ENCODE measurements at regions not wholly inside any gene's neighbourhood (a gene's known extent, or its start where the extent isn't known, plus 50 kb on each side); places are given as distances from the start of the nearest gene placed in this dataset.

GRCh38 chr6:91130126-91130525 is 543.3 kb upstream of the MAP3K7 start:
- TF ChIP-seq CTCF (IDR thresholded peaks at IDR 0.05): no peak
- no peaks in the 10 kb centered on the region for H3K27me3 Mint-ChIP-seq (ENCODE audit: unreplicated experiment)
- peaks cover 4% of the 10 kb centered on the region for H3K36me3 Mint-ChIP-seq (ENCODE audit: unreplicated experiment)
- peaks cover 4% of the 10 kb centered on the region for H3K9me3 Mint-ChIP-seq (ENCODE audit: unreplicated experiment)
- no peak overlapping the region for H3K4me3 Mint-ChIP-seq (ENCODE audit: unreplicated experiment)
- H3K27ac Mint-ChIP-seq (ENCODE audit: unreplicated experiment): no peak overlapping the region
- H3K4me1 Mint-ChIP-seq (ENCODE audit: unreplicated experiment): peaks cover 13% of the 10 kb centered on the region
- DNase-seq (ENCODE audit: extremely low spot score, unreplicated experiment): no peak

DNA sequence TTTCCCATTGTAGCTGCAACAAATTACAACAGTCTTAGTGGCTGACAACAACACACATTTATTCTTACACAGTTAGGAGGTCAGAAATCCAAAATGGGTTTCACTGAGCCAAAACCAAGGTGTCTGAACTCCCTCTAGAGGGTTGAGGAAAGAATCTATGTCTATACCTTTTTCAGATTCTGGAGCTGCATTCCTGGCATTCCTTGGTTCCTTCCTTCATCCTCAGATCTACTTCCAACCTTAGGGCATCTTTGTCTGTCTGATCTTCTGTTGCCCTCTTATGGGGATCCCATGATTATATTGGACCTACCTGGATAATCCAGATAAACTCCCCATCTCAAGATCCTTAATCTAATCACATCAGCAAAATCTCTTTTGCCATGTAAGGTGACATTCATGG is 540.9 kb upstream of the MAP3K7 start:
- Mint-ChIP-seq H3K27ac (ENCODE audit: unreplicated experiment) (no peak overlapping the region), H3K4me3 (ENCODE audit: unreplicated experiment) (no peak overlapping the region), H3K36me3 (ENCODE audit: unreplicated experiment) (peaks cover 4% of the 10 kb centered on the region), H3K27me3 (ENCODE audit: unreplicated experiment) (no peaks in the 10 kb centered on the region), H3K9me3 (ENCODE audit: unreplicated experiment) (peaks cover 4% of the 10 kb centered on the region), H3K4me1 (ENCODE audit: unreplicated experiment) (peaks cover 18% of the 10 kb centered on the region)
- TF ChIP-seq CTCF (IDR thresholded peaks at IDR 0.05): no peak
- DNase-seq (ENCODE audit: extremely low spot score, unreplicated experiment): no peak

- TF ChIP-seq CTCF (IDR thresholded peaks at IDR 0.05): no peak
- H3K36me3 Mint-ChIP-seq (ENCODE audit: unreplicated experiment): peaks cover 4% of the 10 kb centered on the region
- no peak overlapping the region for H3K4me3 Mint-ChIP-seq (ENCODE audit: unreplicated experiment)
- DNase-seq (ENCODE audit: extremely low spot score, unreplicated experiment): no peak
- H3K27me3 Mint-ChIP-seq (ENCODE audit: unreplicated experiment): no peaks in the 10 kb centered on the region
- peaks cover 4% of the 10 kb centered on the region for H3K9me3 Mint-ChIP-seq (ENCODE audit: unreplicated experiment)
- no peak overlapping the region for H3K27ac Mint-ChIP-seq (ENCODE audit: unreplicated experiment)
- peaks cover 13% of the 10 kb centered on the region for H3K4me1 Mint-ChIP-seq (ENCODE audit: unreplicated experiment)
These were observed 540.0 kb upstream of the MAP3K7 start for GRCh38 chr6:91126876-91127275.

DNA sequence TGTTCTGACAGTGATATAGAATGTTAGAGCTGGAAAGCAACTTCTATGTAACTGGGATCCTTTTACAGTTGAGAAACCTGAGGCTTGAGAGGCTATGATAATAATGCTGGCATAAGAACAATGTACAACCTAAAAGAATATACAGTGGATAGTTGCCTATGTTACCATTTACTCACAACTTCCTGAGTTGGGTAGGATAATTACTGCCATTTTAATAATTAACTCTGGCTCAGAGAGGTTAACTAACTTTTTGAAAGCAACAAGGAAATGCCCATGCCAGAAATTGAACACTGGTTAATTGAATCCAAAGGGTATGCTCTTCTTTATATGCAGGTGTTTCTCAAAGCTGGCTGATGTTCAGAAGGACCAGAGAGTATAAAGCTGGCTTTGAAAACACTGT is 530.7 kb upstream of the MAP3K7 start:
- no peak for DNase-seq (ENCODE audit: extremely low spot score, unreplicated experiment)
- no peaks in the 10 kb centered on the region for H3K27me3 Mint-ChIP-seq (ENCODE audit: unreplicated experiment)
- H3K9me3 Mint-ChIP-seq (ENCODE audit: unreplicated experiment): no peaks in the 10 kb centered on the region
- H3K27ac Mint-ChIP-seq (ENCODE audit: unreplicated experiment): no peak overlapping the region
- peaks cover 4% of the 10 kb centered on the region for H3K36me3 Mint-ChIP-seq (ENCODE audit: unreplicated experiment)
- no peak overlapping the region for H3K4me3 Mint-ChIP-seq (ENCODE audit: unreplicated experiment)
- H3K4me1 Mint-ChIP-seq (ENCODE audit: unreplicated experiment): peaks cover 4% of the 10 kb centered on the region
- TF ChIP-seq CTCF (IDR thresholded peaks at IDR 0.05): no peak

DNA sequence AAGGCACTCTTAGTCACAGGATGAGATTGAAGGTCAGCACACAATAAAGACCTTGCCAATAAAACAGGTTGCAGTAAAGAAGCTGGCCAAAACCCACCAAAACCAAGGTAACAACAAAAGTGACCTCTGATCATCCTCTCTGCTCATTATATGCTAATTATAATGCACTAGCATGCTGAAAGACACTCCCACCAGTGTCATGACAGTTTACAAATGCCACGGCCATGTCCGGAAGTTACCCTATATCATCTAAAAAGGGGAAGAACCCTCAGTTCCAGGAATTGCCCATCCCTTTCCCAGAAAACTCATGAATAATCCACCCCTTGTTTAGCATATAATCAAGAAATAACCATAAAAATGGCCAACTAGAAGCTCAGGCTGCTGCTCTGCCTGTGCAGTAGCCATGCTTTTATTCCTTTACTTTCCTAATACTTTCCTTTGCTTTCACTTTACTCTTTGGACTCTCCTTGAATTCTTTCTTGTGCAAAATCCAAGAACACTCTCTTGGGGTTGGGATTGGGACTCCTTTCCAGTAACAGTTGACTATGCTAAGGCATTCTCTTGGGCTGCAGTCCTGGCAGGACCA is 527.3 kb upstream of the MAP3K7 start:
- Mint-ChIP-seq H3K9me3 (ENCODE audit: unreplicated experiment) (peaks cover 7% of the 10 kb centered on the region), H3K27me3 (ENCODE audit: unreplicated experiment) (no peaks in the 10 kb centered on the region), H3K4me1 (ENCODE audit: unreplicated experiment) (peaks cover 11% of the 10 kb centered on the region), H3K4me3 (ENCODE audit: unreplicated experiment) (no peak overlapping the region), H3K27ac (ENCODE audit: unreplicated experiment) (no peak overlapping the region), H3K36me3 (ENCODE audit: unreplicated experiment) (no peaks in the 10 kb centered on the region)
- DNase-seq (ENCODE audit: extremely low spot score, unreplicated experiment): no peak
- no peak for TF ChIP-seq CTCF (IDR thresholded peaks at IDR 0.05)

All from osteocyte (in vitro differentiated cells).